Liver (tissue), 7 donors: ENCODE measurements at regions not wholly inside any gene's neighbourhood (a gene's known extent, or its start where the extent isn't known, plus 50 kb on each side); places are given as distances from the start of the nearest gene placed in this dataset.

Experiments used
- DNase-seq: peaks from one replicate; pipeline ENCODE4 v3.0.0-alpha.2; 2017; ENCODE audit warnings: low spot score
- H3K27ac ChIP-seq, 2 donors: one replicate each; pipeline ENCODE4 v1.7.0; 2013; ENCODE audit warnings: inconsistent platforms in 2 of 2, low read length in 2 of 2, control low read depth in 1 of 2, low read depth in 1 of 2, mild to moderate bottlenecking in 1 of 2
- H3K27me3 ChIP-seq, 4 donors: one replicate each; pipeline versions ENCODE4 v1.6.1 to v1.7.0; 2013; ENCODE audit warnings: low read length in 3 of 4, inconsistent platforms in 1 of 4, mild to moderate bottlenecking in 1 of 4, moderate library complexity in 1 of 4; ENCODE audit not compliant: control insufficient read depth in 4 of 4, insufficient read depth in 4 of 4
- H3K36me3 ChIP-seq, 4 donors: one replicate each; pipeline versions ENCODE4 v1.6.1 to v1.7.0; 2013; ENCODE audit warnings: low read length in 3 of 4, mild to moderate bottlenecking in 3 of 4, low read depth in 1 of 4, moderate library complexity in 1 of 4; ENCODE audit not compliant: control insufficient read depth in 4 of 4, insufficient read depth in 3 of 4
- H3K4me1 ChIP-seq, 4 donors: one replicate each; pipeline versions ENCODE4 v1.6.1 to v1.7.0; 2013; ENCODE audit warnings: low read length in 3 of 4, mild to moderate bottlenecking in 3 of 4, moderate library complexity in 1 of 4; ENCODE audit not compliant: control insufficient read depth in 4 of 4, insufficient read depth in 4 of 4
- H3K4me3 ChIP-seq, 3 donors: one replicate each; pipeline versions ENCODE4 v1.6.1 to v1.7.0; 2013; ENCODE audit warnings: low read length in 3 of 3, control low read depth in 1 of 3, low read depth in 1 of 3, mild to moderate bottlenecking in 1 of 3
- H3K9ac ChIP-seq, 2 donors: one replicate each; pipeline ENCODE4 v1.7.0; 2013; ENCODE audit warnings: low read length in 2 of 2, mild to moderate bottlenecking in 2 of 2, moderate library complexity in 2 of 2, control low read depth in 1 of 2, low read depth in 1 of 2
- H3K9me3 ChIP-seq, 4 donors: one replicate each; pipeline versions ENCODE4 v1.6.1 to v1.7.0; 2013; ENCODE audit warnings: low read length in 3 of 4; ENCODE audit not compliant: control insufficient read depth in 4 of 4
- EGR1 ChIP-seq, 2 donors: IDR thresholded peaks; 2 replicates each; pipeline ENCODE4 v1.6.1; 2016 to 2018; ENCODE audit warnings: antibody characterized with exemption in 2 of 2, low read depth in 2 of 2
- FOXA1 ChIP-seq: IDR thresholded peaks from 2 replicates; pipeline ENCODE4 v1.6.1; 2016; ENCODE audit warnings: antibody characterized with exemption
- FOXA2 ChIP-seq: IDR thresholded peaks from 2 replicates; pipeline ENCODE4 v1.6.1; 2016; ENCODE audit warnings: antibody characterized with exemption
- GABPA ChIP-seq, 2 donors: IDR thresholded peaks in 1 of 2; conservative IDR thresholded peaks in 1 of 2; 2 replicates each; pipeline ENCODE4 v1.6.1; 2016; ENCODE audit warnings: antibody characterized with exemption in 2 of 2, mild to moderate bottlenecking in 1 of 2, moderate library complexity in 1 of 2
- HNF4A ChIP-seq, 2 donors: conservative IDR thresholded peaks; 2 replicates each; pipeline ENCODE4 v1.6.1; 2016; ENCODE audit warnings: antibody characterized with exemption in 2 of 2, mild to moderate bottlenecking in 2 of 2
- HNF4G ChIP-seq: IDR thresholded peaks from 2 replicates; pipeline ENCODE4 v1.6.1; 2016; ENCODE audit warnings: antibody characterized with exemption
- NR2F2 ChIP-seq: IDR thresholded peaks from 2 replicates; pipeline ENCODE4 v1.6.1; 2016; ENCODE audit warnings: antibody characterized with exemption
- RXRA ChIP-seq, 2 donors: IDR thresholded peaks; 2 replicates each; pipeline ENCODE4 v1.6.1; 2017 to 2018; ENCODE audit warnings: antibody characterized with exemption in 2 of 2, mild to moderate bottlenecking in 1 of 2
- SP1 ChIP-seq: IDR thresholded peaks from 2 replicates; pipeline ENCODE4 v1.6.1; 2018; ENCODE audit warnings: antibody characterized with exemption, mild to moderate bottlenecking
- YY1 ChIP-seq: IDR thresholded peaks from 2 replicates; pipeline ENCODE4 v1.6.1; 2016; ENCODE audit warnings: antibody characterized with exemption, mild to moderate bottlenecking
- WGBS: extraction: QIAGEN DNeasy Blood & Tissue Kit; methylation state at CpG from one replicate; pipeline ENCODE4 v1.1.7; 2013; 5-methylcytosine and 5-hydroxymethylcytosine counted together
- TF ChIP-seq, protein P1 (sequence below): IDR thresholded peaks from 2 replicates; pipeline ENCODE4 v1.6.1; 2016; ENCODE audit warnings: antibody characterized with exemption
- TF ChIP-seq, protein P2 (sequence below): IDR thresholded peaks from 2 replicates; pipeline ENCODE4 v1.6.1; 2016; ENCODE audit warnings: antibody characterized with exemption
- TF ChIP-seq, protein P3 (sequence below): IDR thresholded peaks from 2 replicates; pipeline ENCODE4 v1.6.1; 2016; ENCODE audit warnings: antibody characterized with exemption
- donor health status: healthy.
- donor health status: healthy.
- donor health status: healthy.
- donor health status: healthy.

DNA sequence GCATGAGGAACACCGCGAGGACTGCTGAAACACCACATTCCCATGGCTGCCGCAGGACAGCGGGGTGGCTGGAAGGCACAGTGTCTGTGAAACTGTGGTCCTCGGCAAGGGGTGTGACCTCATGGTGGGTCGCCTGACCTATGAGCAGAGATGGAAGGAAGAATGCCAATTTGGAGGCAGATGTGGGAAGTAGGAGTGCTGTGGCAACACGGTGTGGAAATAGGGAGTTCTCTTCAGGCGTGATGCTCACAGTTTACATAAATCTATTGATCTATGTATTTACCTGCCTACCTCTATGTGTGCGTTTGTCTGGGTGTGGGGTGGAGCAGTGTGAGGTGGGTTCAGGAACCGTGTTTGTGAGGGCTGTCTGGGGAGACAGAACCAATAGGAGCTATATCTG, 62.3 kb upstream of the LSM6 start (continued):
- no peak for TF ChIP-seq NR2F2
- TF ChIP-seq, protein P1, sequence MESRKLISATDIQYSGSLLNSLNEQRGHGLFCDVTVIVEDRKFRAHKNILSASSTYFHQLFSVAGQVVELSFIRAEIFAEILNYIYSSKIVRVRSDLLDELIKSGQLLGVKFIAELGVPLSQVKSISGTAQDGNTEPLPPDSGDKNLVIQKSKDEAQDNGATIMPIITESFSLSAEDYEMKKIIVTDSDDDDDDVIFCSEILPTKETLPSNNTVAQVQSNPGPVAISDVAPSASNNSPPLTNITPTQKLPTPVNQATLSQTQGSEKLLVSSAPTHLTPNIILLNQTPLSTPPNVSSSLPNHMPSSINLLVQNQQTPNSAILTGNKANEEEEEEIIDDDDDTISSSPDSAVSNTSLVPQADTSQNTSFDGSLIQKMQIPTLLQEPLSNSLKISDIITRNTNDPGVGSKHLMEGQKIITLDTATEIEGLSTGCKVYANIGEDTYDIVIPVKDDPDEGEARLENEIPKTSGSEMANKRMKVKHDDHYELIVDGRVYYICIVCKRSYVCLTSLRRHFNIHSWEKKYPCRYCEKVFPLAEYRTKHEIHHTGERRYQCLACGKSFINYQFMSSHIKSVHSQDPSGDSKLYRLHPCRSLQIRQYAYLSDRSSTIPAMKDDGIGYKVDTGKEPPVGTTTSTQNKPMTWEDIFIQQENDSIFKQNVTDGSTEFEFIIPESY: no peak
- no peak for TF ChIP-seq HNF4G
- TF ChIP-seq FOXA2: no peak

DNA sequence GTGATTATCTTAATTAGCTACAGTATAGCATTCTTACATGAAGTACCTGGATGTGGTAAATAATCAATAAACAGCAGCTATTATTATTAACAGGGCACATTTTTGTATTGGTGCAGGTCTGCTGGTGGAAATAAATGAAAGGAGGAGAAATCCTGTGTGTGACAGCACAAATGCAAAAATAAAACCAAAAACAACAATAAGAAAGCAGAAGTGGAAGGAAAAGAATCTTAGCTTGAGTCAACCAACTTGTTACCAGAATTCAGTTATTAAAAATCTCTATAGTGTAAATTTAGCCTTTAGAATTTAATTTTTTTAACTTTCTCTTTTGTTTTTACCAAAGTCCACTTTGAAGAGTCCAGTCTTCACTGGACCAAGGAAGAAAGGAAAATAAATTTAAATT, 63.1 kb upstream of the LSM6 start:
- H3K27ac ChIP-seq: no peak overlapping the region
- TF ChIP-seq, protein P2, sequence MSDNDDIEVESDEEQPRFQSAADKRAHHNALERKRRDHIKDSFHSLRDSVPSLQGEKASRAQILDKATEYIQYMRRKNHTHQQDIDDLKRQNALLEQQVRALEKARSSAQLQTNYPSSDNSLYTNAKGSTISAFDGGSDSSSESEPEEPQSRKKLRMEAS: no peak
- TF ChIP-seq EGR1 (IDR thresholded peaks at IDR 0.05; ENCODE audit: low read depth in 2 of 2) (no peak), FOXA1 (no peak), FOXA2 (no peak)
- no peak for DNase-seq
- H3K9me3 ChIP-seq: peaks cover 0 to 2% (median 0%) of the 10 kb centered on the region in 4 donors
- H3K9ac ChIP-seq: no peak overlapping the region
- no peak overlapping the region for H3K4me3 ChIP-seq
- no peaks in the 10 kb centered on the region for H3K4me1 ChIP-seq
- H3K27me3 ChIP-seq: peaks cover 0 to 2% (median 0%) of the 10 kb centered on the region in 4 donors
- H3K36me3 ChIP-seq: no peaks in the 10 kb centered on the region

DNA sequence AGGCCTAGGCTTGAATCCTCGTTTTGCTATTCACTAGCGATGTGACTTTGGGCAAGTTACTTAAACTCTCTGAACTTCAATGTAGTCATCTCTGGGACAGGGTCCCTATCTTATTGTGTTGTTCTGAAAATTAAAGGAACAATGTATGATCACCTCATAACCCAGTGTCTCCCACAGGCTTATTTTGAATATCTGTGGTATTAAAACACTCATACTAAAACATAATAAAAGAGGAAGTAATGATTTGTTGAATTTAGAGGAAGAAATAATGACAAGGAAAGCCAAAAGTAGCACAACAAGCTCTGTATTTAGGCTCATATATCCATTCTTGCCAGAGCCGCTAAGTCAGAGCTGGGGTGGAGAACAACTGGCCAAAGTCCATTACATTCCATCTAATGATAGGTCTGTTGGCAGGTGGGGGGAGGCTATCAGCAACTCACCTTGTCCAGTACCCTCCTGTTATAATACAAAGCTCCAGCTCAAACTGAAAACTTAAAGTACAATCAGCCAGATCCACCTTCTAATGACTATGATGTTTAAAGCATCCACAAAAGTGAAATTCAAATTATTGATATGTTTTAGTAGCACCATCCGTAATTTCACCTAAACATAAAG, 64.5 kb upstream of the LSM6 start:
- 74% methylated on average over 4 of the region's 4 CpGs for whole genome bisulfite sequencing
- peaks cover 0 to 2% (median 0%) of the 10 kb centered on the region in 4 donors for H3K27me3 ChIP-seq
- no peak overlapping the region for H3K27ac ChIP-seq
- H3K4me3 ChIP-seq: no peak overlapping the region
- no peaks in the 10 kb centered on the region for H3K4me1 ChIP-seq
- H3K9ac ChIP-seq: no peak overlapping the region
- H3K9me3 ChIP-seq: no peaks in the 10 kb centered on the region
- no peaks in the 10 kb centered on the region for H3K36me3 ChIP-seq
- no peak for DNase-seq
- TF ChIP-seq EGR1 (IDR thresholded peaks at IDR 0.05; ENCODE audit: low read depth in 2 of 2): no peak
- no peak for TF ChIP-seq YY1
- no peak for TF ChIP-seq FOXA2
- no peak for TF ChIP-seq NR2F2
- TF ChIP-seq HNF4A (conservative IDR thresholded peaks at IDR 0.05): no peak
- TF ChIP-seq, protein P2: no peak
- TF ChIP-seq GABPA (IDR thresholded peaks at IDR 0.05 in 1 of 2, conservative IDR thresholded peaks at IDR 0.05 in 1 of 2): no peak
- TF ChIP-seq HNF4G: no peak
- TF ChIP-seq RXRA (IDR thresholded peaks at IDR 0.05): no peak
- TF ChIP-seq FOXA1: no peak

DNA sequence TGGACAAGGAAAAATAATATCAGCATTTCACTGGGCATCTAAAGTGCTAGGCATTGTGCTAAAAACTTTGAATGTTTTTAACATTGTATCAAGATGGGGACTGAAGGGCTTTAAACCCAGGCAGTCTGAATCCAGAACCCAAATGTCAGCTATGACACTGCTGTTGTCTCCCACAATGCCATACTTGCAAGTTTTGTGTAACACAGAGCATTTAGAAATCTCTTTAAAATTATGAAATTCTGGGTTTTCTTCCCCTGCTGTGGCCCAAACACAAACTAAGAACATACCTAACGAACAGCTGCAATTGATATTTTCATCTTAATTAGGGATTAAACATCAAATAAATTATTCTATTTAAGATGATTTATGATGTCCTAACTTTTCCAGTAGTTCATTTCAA, 66.8 kb upstream of the LSM6 start:
- Histone ChIP-seq H3K4me1 (no peaks in the 10 kb centered on the region), H3K36me3 (no peaks in the 10 kb centered on the region), H3K27me3 (peaks cover 0 to 2% (median 0%) of the 10 kb centered on the region in 4 donors), H3K9me3 (no peaks in the 10 kb centered on the region), H3K4me3 (no peak overlapping the region), H3K27ac (no peak overlapping the region), H3K9ac (no peak overlapping the region)
- WGBS: 68% methylated on average over 1 of the region's 1 CpG
- DNase-seq: no peak
- TF ChIP-seq HNF4A (conservative IDR thresholded peaks at IDR 0.05) (no peak), FOXA1 (no peak), FOXA2 (no peak), SP1 (no peak)
- TF ChIP-seq, protein P3, sequence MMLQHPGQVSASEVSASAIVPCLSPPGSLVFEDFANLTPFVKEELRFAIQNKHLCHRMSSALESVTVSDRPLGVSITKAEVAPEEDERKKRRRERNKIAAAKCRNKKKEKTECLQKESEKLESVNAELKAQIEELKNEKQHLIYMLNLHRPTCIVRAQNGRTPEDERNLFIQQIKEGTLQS: no peak
